AG09309 (cell line): ENCODE measurements at regions not wholly inside any gene's neighbourhood (a gene's known extent, or its start where the extent isn't known, plus 50 kb on each side); places are given as distances from the start of the nearest gene placed in this dataset.

Experiments used
- DNase-seq: peaks from one replicate; pipeline ENCODE4 v3.0.0-alpha.2; 2010; ENCODE audit warnings: low read depth
- H3K4me3 ChIP-seq: 2 replicates; pipeline ENCODE4 v1.5.1; 2011; ENCODE audit warnings: mild to moderate bottlenecking, low read depth, low read length, moderate library complexity; ENCODE audit not compliant: control insufficient read depth
- TF ChIP-seq, protein P1 (sequence below): IDR thresholded peaks from 2 replicates; pipeline ENCODE4 v1.5.1; 2011; ENCODE audit warnings: mild to moderate bottlenecking, low read depth, low read length, inconsistent platforms; ENCODE audit not compliant: insufficient read depth, control insufficient read depth; ENCODE audit errors: missing control alignments

DNA sequence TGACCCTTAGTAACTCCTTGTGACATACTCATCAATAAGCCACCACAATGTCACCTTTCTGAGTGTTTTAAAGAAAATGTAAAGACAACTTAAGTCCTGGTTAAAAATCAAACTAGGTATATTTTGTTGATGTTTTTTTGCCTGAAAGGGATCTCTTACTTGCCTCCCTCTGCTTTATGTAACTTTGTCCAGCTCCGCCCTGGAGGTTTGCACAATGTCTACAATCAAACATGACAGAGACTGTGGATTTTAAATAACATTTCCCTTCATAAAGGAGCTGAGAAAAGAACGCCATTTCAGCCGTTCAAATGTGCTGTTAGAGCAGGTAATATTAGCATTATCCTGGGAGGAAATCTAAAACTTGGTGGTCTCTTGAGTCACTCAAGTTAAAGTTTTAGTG is 613.9 kb downstream of the SOX5 start:
- TF ChIP-seq, protein P1, sequence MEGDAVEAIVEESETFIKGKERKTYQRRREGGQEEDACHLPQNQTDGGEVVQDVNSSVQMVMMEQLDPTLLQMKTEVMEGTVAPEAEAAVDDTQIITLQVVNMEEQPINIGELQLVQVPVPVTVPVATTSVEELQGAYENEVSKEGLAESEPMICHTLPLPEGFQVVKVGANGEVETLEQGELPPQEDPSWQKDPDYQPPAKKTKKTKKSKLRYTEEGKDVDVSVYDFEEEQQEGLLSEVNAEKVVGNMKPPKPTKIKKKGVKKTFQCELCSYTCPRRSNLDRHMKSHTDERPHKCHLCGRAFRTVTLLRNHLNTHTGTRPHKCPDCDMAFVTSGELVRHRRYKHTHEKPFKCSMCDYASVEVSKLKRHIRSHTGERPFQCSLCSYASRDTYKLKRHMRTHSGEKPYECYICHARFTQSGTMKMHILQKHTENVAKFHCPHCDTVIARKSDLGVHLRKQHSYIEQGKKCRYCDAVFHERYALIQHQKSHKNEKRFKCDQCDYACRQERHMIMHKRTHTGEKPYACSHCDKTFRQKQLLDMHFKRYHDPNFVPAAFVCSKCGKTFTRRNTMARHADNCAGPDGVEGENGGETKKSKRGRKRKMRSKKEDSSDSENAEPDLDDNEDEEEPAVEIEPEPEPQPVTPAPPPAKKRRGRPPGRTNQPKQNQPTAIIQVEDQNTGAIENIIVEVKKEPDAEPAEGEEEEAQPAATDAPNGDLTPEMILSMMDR: no peak
- H3K4me3 ChIP-seq: no peak overlapping the region
- DNase-seq: no peak

DNA sequence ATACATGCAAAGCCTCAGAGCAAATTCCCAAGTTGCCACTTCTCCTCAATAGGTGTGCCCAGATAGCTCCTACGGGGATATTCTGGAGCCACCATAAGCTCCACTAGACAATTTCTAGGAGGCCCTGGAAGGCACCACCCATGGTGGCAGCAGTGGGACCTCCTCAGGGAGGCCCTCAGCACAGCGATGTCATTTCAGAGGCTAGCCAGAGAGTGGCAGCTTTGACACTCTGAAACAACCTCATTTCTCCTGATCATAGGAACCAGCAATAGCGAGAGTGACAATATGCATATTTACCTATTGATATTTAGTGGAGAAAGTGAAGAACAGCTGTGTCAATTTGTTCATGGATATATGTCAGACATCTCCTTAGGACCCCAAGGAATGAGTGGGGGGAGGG is 612.3 kb downstream of the SOX5 start:
- TF ChIP-seq, protein P1: no peak
- no peak for DNase-seq
- H3K4me3 ChIP-seq: no peak overlapping the region

GRCh38 chr12:23340351-23340750 is 609.1 kb downstream of the SOX5 start:
- TF ChIP-seq, protein P1: no peak
- no peak for DNase-seq
- H3K4me3 ChIP-seq: no peak overlapping the region

DNA sequence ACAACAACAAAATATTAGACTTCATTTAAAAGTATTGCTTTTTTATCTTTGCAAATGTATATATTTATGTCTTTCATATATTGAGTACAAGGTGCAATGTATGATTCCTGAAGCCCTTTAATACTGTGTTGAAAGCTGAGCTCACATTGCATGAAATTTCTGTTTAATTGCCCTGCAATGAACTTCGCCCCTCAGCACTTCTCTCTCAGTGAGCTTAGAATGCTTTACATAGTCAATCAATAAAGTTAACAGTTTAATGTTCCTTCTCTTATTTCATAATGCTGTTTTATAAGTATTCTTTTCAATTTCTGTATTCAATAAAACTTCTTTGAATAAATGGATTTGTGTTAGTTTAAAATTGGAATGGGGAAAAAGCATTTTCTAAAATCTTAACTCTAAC is 607.1 kb downstream of the SOX5 start:
- no peak for DNase-seq
- H3K4me3 ChIP-seq: no peak overlapping the region
- TF ChIP-seq, protein P1: no peak

DNA sequence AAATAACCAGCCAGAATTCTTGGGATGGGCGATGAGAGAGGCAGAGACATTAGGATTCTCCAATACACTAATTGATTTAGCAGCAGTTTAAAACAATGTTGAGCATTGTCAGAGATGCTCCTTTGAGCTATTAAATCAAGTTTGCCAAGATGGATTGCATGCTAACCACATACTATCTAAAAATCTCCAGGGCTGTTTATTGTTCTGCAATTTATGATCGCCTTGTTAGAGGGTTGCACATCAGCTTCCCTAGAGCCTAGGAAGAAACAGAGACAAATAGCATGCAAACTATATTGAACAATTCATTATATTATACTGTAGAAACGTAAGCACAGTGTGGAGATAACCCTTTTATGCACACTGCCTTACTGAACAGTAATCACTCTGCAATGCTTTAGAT is 599.9 kb downstream of the SOX5 start:
- H3K4me3 ChIP-seq: no peak overlapping the region
- TF ChIP-seq, protein P1: no peak
- no peak for DNase-seq

DNA sequence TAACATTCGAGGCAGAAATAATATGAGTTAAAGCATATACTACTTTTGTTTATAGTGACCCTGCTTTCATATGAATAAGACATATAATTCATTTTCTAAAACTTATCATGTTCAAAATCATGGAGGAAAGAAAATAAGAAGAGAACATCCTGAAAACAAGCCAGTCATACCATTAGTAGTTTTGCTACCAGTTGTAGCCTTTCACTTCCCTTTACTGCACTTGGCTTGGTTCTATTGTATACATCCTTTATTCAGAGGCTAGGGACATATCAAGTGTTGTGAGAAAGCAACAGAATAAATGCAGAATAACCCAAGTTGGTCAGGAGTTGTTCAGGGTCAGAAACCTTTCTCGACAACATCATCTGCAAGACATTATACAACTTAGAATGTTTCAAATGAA is 598.7 kb downstream of the SOX5 start:
- TF ChIP-seq, protein P1: no peak
- no peak overlapping the region for H3K4me3 ChIP-seq
- no peak for DNase-seq

- H3K4me3 ChIP-seq: no peak overlapping the region
- TF ChIP-seq, protein P1: no peak
- DNase-seq: no peak
These were observed 596.8 kb downstream of the SOX5 start for GRCh38 chr12:23352670-23353069.
